Fibroblast of pulmonary artery (primary cell): ENCODE measurements at regions not wholly inside any gene's neighbourhood (a gene's known extent, or its start where the extent isn't known, plus 50 kb on each side); places are given as distances from the start of the nearest gene placed in this dataset.

Source experiments
- DNase-seq: peaks from one replicate; pipeline ENCODE4 v3.0.0-alpha.2; 2010; ENCODE audit warnings: low read depth
- H3K4me3 ChIP-seq: replicated peaks from 2 replicates; pipeline ENCODE4 v1.5.1; 2011; ENCODE audit warnings: low read depth, mild to moderate bottlenecking, control low read depth, low read length, moderate library complexity
- CTCF ChIP-seq: IDR thresholded peaks from 2 replicates; pipeline ENCODE4 v1.5.1; 2011; ENCODE audit warnings: mild to moderate bottlenecking, control low read depth, low read length, inconsistent platforms; ENCODE audit errors: missing control alignments

GRCh38 chr10:130658687-130659290 lies 522.6 kb downstream of the GLRX3 start:
- TF ChIP-seq CTCF: no peak
- H3K4me3 ChIP-seq: no peak overlapping the region
- DNase-seq: no peak

DNA sequence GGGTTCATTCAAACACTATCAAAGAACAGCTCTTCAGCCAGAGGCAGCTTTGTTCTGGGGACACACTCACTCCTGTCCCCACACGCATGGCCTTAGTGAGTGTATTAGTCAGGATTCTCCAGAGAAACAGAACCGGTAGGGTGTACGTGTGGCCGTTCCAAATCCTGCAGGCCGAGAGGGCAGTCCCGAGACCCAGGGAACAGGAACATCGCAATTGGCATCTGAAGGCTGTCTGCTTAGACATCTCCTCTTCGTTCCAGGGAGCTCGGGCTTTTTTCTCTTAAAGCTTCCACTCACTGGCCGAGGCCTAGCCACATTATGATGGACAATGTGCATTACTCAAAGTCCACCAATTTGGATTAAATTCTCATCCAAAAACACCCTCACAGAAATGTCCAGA lies 523.3 kb downstream of the GLRX3 start:
- no peak for TF ChIP-seq CTCF
- no peak for DNase-seq
- H3K4me3 ChIP-seq: no peak overlapping the region

DNA sequence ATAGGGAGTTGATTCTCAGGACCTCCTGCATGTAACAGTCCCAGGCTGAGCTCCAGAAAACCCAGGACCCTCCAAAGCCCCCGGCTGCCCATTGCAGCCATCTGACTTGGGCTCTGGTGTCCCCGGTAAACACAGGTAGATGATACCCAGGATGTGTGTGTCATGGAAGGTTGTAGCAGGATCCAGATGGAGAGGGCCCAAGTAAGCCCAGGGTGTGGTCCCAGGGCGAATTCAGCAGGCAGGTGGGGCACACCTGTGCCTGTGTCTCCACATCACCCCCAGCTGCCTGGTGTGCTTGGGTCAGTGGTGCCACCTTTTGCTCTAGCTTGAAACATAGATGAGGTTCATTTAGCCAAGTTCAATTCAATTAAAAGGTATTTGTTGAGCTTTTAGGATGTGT lies 524.1 kb downstream of the GLRX3 start:
- no peak for DNase-seq
- no peak overlapping the region for H3K4me3 ChIP-seq
- TF ChIP-seq CTCF: no peak

GRCh38 chr10:130661419-130661818 lies 525.2 kb downstream of the GLRX3 start:
- no peak overlapping the region for H3K4me3 ChIP-seq
- no peak for TF ChIP-seq CTCF

DNA sequence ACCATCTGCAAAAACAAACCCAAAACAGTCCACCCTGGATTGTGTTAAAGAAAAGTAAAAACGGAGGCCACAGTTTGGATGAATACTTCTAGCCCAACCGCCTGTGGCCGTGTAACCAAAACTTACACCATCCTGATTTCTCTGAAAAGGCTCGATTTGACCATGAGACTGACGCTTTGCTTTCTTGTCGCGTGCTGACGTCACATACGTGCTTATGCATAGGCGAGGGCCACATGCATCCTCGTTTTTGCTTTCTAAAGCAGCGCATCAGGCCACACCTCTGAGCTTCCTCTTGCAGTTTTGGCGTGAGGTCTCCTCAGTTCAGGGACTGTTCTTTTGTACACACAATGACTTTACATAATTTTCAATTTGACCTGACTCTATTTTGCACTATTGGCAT lies 526.6 kb downstream of the GLRX3 start:
- no peak overlapping the region for H3K4me3 ChIP-seq
- no peak for DNase-seq
- no peak for TF ChIP-seq CTCF

More at GRCh38 chr10:130661419-130661818, 525.2 kb downstream of the GLRX3 start:
- DNase-seq: no peak

- no peak for DNase-seq
- TF ChIP-seq CTCF: no peak
- no peak overlapping the region for H3K4me3 ChIP-seq
Observed at GRCh38 chr10:130664526-130664925, 528.3 kb downstream of the GLRX3 start.

GRCh38 chr10:130666215-130666614 lies 530.0 kb downstream of the GLRX3 start:
- H3K4me3 ChIP-seq: no peak overlapping the region
- no peak for TF ChIP-seq CTCF
- DNase-seq: no peak
